Chondrocyte (in vitro differentiated cells): ENCODE measurements at regions not wholly inside any gene's neighbourhood (a gene's known extent, or its start where the extent isn't known, plus 50 kb on each side); places are given as distances from the start of the nearest gene placed in this dataset.

Experiments
- DNase-seq: peaks from one replicate; pipeline ENCODE4 v3.0.0; 2021; ENCODE audit warnings: mixed read lengths, low spot score
- H3K27ac Mint-ChIP-seq: one replicate; pipeline ENCODE4 v1.8.0; 2021; ENCODE audit warnings: mild to moderate bottlenecking, moderate library complexity, mixed read lengths; ENCODE audit not compliant: unreplicated experiment
- H3K27me3 Mint-ChIP-seq: 2 replicates; pipeline ENCODE4 v1.8.0; 2021; ENCODE audit warnings: low read depth, mixed read lengths
- H3K36me3 Mint-ChIP-seq: 2 replicates; pipeline ENCODE4 v1.8.0; 2021; ENCODE audit warnings: low read depth, mixed read lengths
- H3K4me1 Mint-ChIP-seq: 2 replicates; pipeline ENCODE4 v1.8.0; 2021; ENCODE audit warnings: low read depth, mild to moderate bottlenecking, mixed read lengths
- H3K4me3 Mint-ChIP-seq: one replicate; pipeline ENCODE4 v1.8.0; 2021; ENCODE audit warnings: mild to moderate bottlenecking, moderate library complexity, mixed read lengths; ENCODE audit not compliant: unreplicated experiment
- H3K9me3 Mint-ChIP-seq: 2 replicates; pipeline ENCODE4 v1.8.0; 2021; ENCODE audit warnings: low read depth, mixed read lengths
- TF ChIP-seq, protein P1 (sequence below): fragments of 200-600 bp; sonication (generic); IDR thresholded peaks from 2 replicates; pipeline ENCODE4 v1.5.0; 2021; ENCODE audit warnings: antibody characterized with exemption, mild to moderate bottlenecking, moderate library complexity

- Mint-ChIP-seq H3K9me3 (no peaks in the 10 kb centered on the region), H3K4me3 (no peak overlapping the region), H3K27ac (no peak overlapping the region), H3K27me3 (no peaks in the 10 kb centered on the region), H3K36me3 (no peaks in the 10 kb centered on the region), H3K4me1 (no peaks in the 10 kb centered on the region)
- TF ChIP-seq, protein P1, sequence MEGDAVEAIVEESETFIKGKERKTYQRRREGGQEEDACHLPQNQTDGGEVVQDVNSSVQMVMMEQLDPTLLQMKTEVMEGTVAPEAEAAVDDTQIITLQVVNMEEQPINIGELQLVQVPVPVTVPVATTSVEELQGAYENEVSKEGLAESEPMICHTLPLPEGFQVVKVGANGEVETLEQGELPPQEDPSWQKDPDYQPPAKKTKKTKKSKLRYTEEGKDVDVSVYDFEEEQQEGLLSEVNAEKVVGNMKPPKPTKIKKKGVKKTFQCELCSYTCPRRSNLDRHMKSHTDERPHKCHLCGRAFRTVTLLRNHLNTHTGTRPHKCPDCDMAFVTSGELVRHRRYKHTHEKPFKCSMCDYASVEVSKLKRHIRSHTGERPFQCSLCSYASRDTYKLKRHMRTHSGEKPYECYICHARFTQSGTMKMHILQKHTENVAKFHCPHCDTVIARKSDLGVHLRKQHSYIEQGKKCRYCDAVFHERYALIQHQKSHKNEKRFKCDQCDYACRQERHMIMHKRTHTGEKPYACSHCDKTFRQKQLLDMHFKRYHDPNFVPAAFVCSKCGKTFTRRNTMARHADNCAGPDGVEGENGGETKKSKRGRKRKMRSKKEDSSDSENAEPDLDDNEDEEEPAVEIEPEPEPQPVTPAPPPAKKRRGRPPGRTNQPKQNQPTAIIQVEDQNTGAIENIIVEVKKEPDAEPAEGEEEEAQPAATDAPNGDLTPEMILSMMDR = no peak
- no peak for DNase-seq
Observed at GRCh38 chr2:126306539-126306938, 349.4 kb upstream of the GYPC start.

DNA sequence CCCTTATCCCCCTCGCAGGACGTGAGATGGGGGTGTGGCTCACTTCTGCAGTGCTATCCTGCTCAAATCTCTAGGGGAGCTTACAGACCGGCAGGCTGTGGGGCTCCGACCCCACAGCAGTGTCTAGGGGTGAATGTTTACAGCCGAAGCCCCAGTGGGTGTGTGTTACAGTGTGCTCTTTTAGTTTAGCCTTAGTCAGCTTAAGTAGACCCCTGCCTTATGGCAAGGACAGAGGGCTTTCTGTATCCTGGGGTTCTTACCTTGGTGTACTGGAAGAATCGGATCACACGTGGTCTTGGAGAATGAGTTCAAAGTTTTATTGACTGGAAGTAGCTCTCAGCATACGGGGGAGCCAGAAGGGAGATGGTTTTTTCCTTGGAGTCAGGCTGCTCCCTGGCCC, 348.2 kb upstream of the GYPC start:
- Mint-ChIP-seq H3K27ac (no peak overlapping the region), H3K27me3 (no peaks in the 10 kb centered on the region), H3K36me3 (no peaks in the 10 kb centered on the region), H3K4me3 (no peak overlapping the region), H3K9me3 (no peaks in the 10 kb centered on the region), H3K4me1 (no peaks in the 10 kb centered on the region)
- TF ChIP-seq, protein P1 = no peak
- DNase-seq = no peak

DNA sequence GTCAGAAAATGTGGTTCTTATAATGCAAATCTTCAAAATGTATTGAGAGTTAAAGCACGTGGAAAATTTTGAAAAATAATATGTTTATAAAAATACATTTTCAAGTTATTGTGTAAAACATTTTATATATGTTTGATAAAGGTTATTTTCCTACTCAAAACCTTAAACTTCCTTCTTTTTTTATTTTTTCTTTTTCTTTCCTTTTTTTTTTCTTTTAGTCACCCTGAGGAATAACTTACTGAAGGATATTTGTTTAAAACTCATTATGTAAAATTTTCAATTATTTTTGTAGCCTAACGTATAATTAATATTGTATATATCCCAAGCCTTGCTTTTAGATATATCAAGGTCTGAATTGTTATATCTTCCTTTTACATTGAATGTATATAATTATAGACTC, 346.8 kb upstream of the GYPC start:
- TF ChIP-seq, protein P1 = no peak
- no peaks in the 10 kb centered on the region for H3K27me3 Mint-ChIP-seq
- H3K27ac Mint-ChIP-seq = no peak overlapping the region
- DNase-seq = no peak
- H3K4me1 Mint-ChIP-seq = no peaks in the 10 kb centered on the region
- no peaks in the 10 kb centered on the region for H3K9me3 Mint-ChIP-seq
- no peak overlapping the region for H3K4me3 Mint-ChIP-seq
- no peaks in the 10 kb centered on the region for H3K36me3 Mint-ChIP-seq

- H3K4me1 Mint-ChIP-seq = peaks cover 4% of the 10 kb centered on the region
- H3K27ac Mint-ChIP-seq = no peak overlapping the region
- H3K36me3 Mint-ChIP-seq = no peaks in the 10 kb centered on the region
- H3K27me3 Mint-ChIP-seq = no peaks in the 10 kb centered on the region
- TF ChIP-seq, protein P1 = no peak
- DNase-seq = no peak
- no peak overlapping the region for H3K4me3 Mint-ChIP-seq
- H3K9me3 Mint-ChIP-seq = no peaks in the 10 kb centered on the region
Observed at GRCh38 chr2:126312579-126312978, 343.4 kb upstream of the GYPC start.

GRCh38 chr2:126315828-126316227, 340.1 kb upstream of the GYPC start:
- H3K9me3 Mint-ChIP-seq = no peaks in the 10 kb centered on the region
- H3K27me3 Mint-ChIP-seq = no peaks in the 10 kb centered on the region
- no peak for DNase-seq
- no peak overlapping the region for H3K4me3 Mint-ChIP-seq
- no peaks in the 10 kb centered on the region for H3K36me3 Mint-ChIP-seq
- TF ChIP-seq, protein P1 = no peak
- H3K27ac Mint-ChIP-seq = no peak overlapping the region
- H3K4me1 Mint-ChIP-seq = peaks cover 4% of the 10 kb centered on the region
